Thoracic aorta (tissue), 2 donors: ENCODE measurements at regions not wholly inside any gene's neighbourhood (a gene's known extent, or its start where the extent isn't known, plus 50 kb on each side); places are given as distances from the start of the nearest gene placed in this dataset.
"Not testable (repeated sequence)": the region's sequence is repeated elsewhere in the genome, so short reads cannot be mapped to it uniquely, and the experiment has no call there.

Source experiments
- ATAC-seq: fragments of 150-250 bp; one replicate; pipeline ENCODE4 v1.8.0; 2017; ENCODE audit warnings: low read depth; ENCODE audit not compliant: insufficient number of reproducible peaks, low FRiP score
- DNase-seq: peaks from one replicate; pipeline ENCODE4 v3.0.0-alpha.2; 2020; ENCODE audit warnings: low spot score
- H3K27ac ChIP-seq, 2 donors: fragments of 200-600 bp; sonication (generic); 1 replicate in 1 of 2; 2 replicates in 1 of 2; pipeline ENCODE4 v1.5.1; 2016; ENCODE audit warnings: mild to moderate bottlenecking in 2 of 2, moderate library complexity in 2 of 2
- H3K27me3 ChIP-seq: fragments of 200-600 bp; sonication (generic); replicated peaks from 2 replicates; pipeline ENCODE4 v1.6.0; 2016; ENCODE audit warnings: mild to moderate bottlenecking; ENCODE audit not compliant: insufficient read depth
- H3K36me3 ChIP-seq: fragments of 200-600 bp; sonication (generic); one replicate; pipeline ENCODE4 v1.5.1; 2016
- H3K4me1 ChIP-seq, 2 donors: fragments of 200-600 bp; sonication (generic); 1 replicate in 1 of 2; 2 replicates in 1 of 2; pipeline versions ENCODE4 v1.5.1 to v1.6.0; 2016; ENCODE audit warnings: low read depth in 2 of 2, mild to moderate bottlenecking in 1 of 2; ENCODE audit not compliant: control insufficient read depth in 1 of 2
- H3K4me3 ChIP-seq: fragments of 200-600 bp; sonication (generic); 2 replicates; pipeline ENCODE4 v1.5.1; 2016; ENCODE audit warnings: mild to moderate bottlenecking
- H3K9me3 ChIP-seq: fragments of 200-600 bp; sonication (generic); 2 replicates; pipeline ENCODE4 v1.5.1; 2016
- TF ChIP-seq, protein P1 (sequence below): fragments of 200-600 bp; sonication (generic); IDR thresholded peaks from one replicate; pipeline ENCODE4 v1.5.1; 2019; ENCODE audit warnings: antibody characterized with exemption

- DNase-seq = no peak
- H3K4me1 ChIP-seq = peaks cover 5 to 12% of the 10 kb centered on the region in 2 donors
- H3K4me3 ChIP-seq = no peak overlapping the region
- H3K9me3 ChIP-seq = no peaks in the 10 kb centered on the region
- TF ChIP-seq, protein P1, sequence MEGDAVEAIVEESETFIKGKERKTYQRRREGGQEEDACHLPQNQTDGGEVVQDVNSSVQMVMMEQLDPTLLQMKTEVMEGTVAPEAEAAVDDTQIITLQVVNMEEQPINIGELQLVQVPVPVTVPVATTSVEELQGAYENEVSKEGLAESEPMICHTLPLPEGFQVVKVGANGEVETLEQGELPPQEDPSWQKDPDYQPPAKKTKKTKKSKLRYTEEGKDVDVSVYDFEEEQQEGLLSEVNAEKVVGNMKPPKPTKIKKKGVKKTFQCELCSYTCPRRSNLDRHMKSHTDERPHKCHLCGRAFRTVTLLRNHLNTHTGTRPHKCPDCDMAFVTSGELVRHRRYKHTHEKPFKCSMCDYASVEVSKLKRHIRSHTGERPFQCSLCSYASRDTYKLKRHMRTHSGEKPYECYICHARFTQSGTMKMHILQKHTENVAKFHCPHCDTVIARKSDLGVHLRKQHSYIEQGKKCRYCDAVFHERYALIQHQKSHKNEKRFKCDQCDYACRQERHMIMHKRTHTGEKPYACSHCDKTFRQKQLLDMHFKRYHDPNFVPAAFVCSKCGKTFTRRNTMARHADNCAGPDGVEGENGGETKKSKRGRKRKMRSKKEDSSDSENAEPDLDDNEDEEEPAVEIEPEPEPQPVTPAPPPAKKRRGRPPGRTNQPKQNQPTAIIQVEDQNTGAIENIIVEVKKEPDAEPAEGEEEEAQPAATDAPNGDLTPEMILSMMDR = no peak
- no peaks in the 10 kb centered on the region for H3K27me3 ChIP-seq
- H3K36me3 ChIP-seq = no peaks in the 10 kb centered on the region
- no peak for ATAC-seq
- no peak overlapping the region for H3K27ac ChIP-seq
Measured at GRCh38 chr4:184335520-184335919, 117.8 kb upstream of the ENPP6 start.

DNA sequence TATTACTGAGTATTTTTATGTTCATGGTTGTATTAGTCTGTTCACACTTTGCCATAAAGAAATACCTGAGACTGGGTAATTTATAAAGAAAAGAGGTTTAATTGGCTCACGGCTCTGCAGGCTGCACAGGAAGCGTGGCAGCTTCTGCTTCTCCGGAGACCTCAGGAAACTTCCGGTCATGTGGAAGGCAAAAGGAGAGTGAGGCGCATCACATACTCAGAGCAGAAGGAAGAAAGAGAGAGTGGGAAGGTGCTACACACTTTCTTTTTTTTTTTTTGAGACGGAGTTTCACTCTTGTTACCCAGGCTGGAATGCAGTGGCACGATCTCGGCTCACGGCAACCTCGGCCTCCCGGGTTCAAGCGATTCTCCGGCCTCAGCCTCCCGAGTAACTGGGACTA is 115.8 kb upstream of the ENPP6 start:
- H3K27ac ChIP-seq, H3K27me3 ChIP-seq, H3K36me3 ChIP-seq, DNase-seq, H3K9me3 ChIP-seq, H3K4me3 ChIP-seq, ATAC-seq: not testable (repeated sequence)
- H3K4me1 ChIP-seq = peaks cover 5 to 13% of the 10 kb centered on the region in 2 donors

DNA sequence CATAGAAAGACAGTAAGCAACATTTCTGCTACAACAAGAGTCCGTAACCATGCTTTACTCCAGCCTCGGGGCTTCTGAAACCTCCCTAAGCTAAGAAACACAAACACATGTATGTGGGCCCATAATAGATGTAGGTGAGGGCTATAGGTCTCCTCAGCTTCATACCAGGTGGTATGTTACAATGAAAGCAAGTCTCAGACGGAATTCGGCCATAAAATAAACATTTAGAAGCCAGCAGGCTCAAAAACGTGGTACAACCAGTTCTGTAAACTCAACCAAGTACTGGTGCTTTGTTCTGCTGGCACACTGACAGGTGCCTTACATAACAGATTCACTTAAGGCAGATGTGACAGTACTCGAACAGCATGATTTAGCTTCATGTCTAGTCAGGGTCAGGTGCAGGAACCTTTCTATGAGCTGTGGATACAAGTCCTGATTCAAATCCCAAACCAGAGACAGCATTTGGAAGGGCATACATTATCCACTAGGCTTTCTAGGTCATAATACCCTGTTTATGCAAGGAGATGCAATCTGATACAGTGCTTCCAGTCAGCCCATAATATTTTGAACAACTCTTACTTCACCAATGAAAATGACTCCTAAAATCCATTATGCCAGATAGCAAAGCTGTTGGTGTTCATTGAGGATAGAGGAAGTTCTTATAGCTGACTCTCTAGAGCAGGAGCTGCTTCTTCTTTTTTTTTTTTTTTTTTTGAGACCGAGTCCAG is 113.8 kb upstream of the ENPP6 start:
- H3K27ac ChIP-seq = peak overlapping the region; percentile 8 to 10
- H3K36me3 ChIP-seq = no peaks in the 10 kb centered on the region
- DNase-seq (no peak), ATAC-seq (no peak)
- no peak overlapping the region for H3K4me3 ChIP-seq
- no peaks in the 10 kb centered on the region for H3K27me3 ChIP-seq
- TF ChIP-seq, protein P1 = no peak
- peaks cover 5 to 13% of the 10 kb centered on the region in 2 donors for H3K4me1 ChIP-seq
- H3K9me3 ChIP-seq = no peaks in the 10 kb centered on the region

DNA sequence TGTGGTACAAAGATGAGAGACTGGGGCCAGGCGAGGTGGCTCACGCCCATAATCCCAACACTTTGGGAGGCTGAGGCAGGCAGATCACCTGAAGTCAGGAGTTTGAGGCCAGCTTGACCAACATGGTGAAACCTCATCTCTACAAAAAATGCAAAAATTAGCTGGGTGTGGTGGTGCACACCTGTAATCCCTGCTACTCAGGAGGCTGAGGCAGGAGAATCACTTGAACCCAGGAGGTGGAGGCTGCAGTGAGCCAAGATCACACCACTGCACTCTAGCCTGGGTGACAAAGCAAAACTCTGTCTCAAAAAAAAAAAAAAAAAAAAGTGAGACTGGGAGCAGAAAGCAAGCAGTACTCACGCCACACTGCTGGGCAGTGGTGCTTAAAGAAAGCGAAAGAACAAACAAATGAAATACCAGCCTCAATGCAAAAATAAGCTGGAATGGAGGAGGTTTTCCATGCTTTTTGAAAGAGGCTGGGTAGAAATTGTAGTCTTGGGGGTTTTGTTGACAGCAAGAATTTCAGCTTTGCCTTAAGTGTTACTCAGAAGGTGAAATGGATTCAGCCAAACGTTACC is 112.9 kb upstream of the ENPP6 start:
- H3K9me3 ChIP-seq, H3K36me3 ChIP-seq, H3K27me3 ChIP-seq, DNase-seq, H3K4me3 ChIP-seq, ATAC-seq: not testable (repeated sequence)
- Histone ChIP-seq H3K27ac (peak overlapping the region in 1 of 2 donors; percentile 46), H3K4me1 (peaks cover 5 to 13% of the 10 kb centered on the region in 2 donors)

DNA sequence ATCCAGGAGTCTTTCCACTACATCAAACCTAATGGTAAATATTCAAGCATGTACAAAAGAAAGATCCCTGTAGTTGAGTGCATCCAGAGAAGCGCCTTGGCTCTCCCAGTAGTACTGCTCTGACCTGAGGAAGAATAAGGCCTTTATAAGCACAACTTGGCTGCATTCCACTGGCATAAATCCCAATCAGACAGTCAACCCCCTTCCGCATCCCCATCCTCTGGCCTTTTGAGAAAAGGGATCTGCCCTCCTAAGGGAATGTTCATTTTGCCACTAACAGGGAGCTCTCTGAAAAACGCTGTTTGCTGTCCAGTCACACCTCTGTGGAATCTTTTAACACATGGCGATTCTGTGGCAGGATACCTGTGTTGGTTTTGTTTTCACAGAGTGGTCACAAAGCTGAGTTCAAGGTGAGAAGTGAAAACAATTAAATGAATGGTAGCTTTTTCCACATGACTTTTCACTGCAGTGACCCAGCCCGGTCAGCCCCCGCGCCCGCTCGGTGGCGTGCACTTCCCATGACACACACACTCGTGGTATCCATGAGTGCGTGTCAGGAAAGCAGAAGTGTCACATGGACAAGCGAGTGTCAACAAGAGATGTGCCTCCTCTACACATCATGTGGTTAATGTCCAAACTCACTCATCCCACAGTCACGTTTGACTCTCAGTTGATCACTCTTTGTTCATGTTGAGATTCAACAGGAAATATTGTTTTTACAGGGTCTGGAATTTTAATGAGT is 112.2 kb upstream of the ENPP6 start:
- H3K9me3 ChIP-seq = no peaks in the 10 kb centered on the region
- no peak for ATAC-seq
- H3K36me3 ChIP-seq = no peaks in the 10 kb centered on the region
- no peak for DNase-seq
- H3K4me3 ChIP-seq = no peak overlapping the region
- H3K27me3 ChIP-seq = no peaks in the 10 kb centered on the region
- H3K4me1 ChIP-seq = peaks cover 5 to 13% of the 10 kb centered on the region in 2 donors
- H3K27ac ChIP-seq = peak overlapping the region in 1 of 2 donors; percentile 46
- TF ChIP-seq, protein P1 = no peak

DNA sequence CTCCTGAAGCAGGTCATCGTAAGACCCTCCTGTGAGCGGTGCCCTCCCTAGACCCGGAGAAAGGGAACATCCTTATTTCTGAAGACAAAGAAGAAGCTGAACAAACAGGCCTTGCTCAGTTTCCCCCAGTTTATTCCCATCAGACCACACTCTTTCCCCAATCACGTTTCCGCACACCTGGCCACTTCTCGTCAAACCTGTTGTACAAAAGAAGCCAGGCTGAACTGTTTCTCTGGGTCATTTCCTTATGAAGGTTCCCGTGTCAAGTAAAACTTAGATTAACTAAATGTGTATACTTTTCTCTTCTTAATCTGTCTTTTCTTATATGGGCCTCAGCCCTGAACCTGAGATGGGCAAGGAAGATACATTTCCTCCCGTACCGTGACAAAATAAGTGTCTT is 111.6 kb upstream of the ENPP6 start:
- H3K4me3 ChIP-seq = no peak overlapping the region
- no peak for ATAC-seq
- TF ChIP-seq, protein P1 = no peak
- H3K36me3 ChIP-seq = no peaks in the 10 kb centered on the region
- H3K4me1 ChIP-seq = peaks cover 5 to 13% of the 10 kb centered on the region in 2 donors
- H3K27ac ChIP-seq = no peak overlapping the region
- no peaks in the 10 kb centered on the region for H3K9me3 ChIP-seq
- no peak for DNase-seq
- no peaks in the 10 kb centered on the region for H3K27me3 ChIP-seq
